GM12872 (cell line): ENCODE measurements at regions not wholly inside any gene's neighbourhood (a gene's known extent, or its start where the extent isn't known, plus 50 kb on each side); places are given as distances from the start of the nearest gene placed in this dataset.

ENCODE experiments used
- TF ChIP-seq, protein P1 (sequence below): IDR thresholded peaks from 3 replicates; pipeline ENCODE4 v1.5.1; 2011; ENCODE audit warnings: low read depth, mild to moderate bottlenecking, low read length, moderate library complexity; ENCODE audit not compliant: insufficient read depth

DNA sequence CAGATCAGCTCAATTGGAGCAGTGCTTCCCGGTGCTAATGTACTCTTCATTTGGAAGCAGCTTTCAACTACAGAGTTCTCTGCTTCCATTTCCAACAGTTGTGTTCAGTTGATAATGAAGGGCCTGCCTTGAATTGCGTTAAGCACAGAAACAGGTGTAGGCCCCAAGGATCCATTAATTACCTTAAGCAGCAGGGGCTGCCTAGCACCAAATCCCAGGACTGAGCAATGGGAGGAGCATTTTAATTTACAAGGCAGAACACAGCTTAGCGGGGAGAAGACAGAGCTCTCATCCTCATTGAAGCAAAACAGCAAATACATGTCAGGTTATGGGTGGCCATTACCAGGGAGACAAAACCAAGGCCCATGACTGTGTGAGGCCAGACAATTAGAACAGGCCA, 349.6 kb downstream of the TFEC start:
- TF ChIP-seq, protein P1, sequence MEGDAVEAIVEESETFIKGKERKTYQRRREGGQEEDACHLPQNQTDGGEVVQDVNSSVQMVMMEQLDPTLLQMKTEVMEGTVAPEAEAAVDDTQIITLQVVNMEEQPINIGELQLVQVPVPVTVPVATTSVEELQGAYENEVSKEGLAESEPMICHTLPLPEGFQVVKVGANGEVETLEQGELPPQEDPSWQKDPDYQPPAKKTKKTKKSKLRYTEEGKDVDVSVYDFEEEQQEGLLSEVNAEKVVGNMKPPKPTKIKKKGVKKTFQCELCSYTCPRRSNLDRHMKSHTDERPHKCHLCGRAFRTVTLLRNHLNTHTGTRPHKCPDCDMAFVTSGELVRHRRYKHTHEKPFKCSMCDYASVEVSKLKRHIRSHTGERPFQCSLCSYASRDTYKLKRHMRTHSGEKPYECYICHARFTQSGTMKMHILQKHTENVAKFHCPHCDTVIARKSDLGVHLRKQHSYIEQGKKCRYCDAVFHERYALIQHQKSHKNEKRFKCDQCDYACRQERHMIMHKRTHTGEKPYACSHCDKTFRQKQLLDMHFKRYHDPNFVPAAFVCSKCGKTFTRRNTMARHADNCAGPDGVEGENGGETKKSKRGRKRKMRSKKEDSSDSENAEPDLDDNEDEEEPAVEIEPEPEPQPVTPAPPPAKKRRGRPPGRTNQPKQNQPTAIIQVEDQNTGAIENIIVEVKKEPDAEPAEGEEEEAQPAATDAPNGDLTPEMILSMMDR = no peak

- TF ChIP-seq, protein P1 = peak; percentile 61
Observed at GRCh38 chr7:115679976-115680375, 350.6 kb downstream of the TFEC start.

DNA sequence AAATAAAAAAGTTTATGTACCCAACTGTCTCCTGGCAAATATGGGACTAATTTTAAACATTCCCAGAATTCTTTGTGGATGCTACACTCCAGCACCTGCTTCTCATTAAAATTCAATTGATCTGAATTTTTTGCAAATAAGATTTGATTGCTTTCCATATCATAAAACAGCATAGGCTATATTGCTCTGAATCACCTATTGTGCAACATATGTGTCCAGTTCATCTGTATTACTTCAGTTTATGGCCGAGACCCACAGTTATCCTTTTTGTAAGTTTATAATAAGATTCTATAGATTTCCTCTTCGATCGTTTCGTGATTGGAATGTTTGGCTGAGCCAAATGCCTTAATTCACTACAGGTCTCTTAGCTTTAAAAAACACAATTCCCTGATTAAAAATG, 351.1 kb downstream of the TFEC start:
- TF ChIP-seq, protein P1 = no peak

- TF ChIP-seq, protein P1 = no peak
Observed at GRCh38 chr7:115678086-115678982, 352.2 kb downstream of the TFEC start.

DNA sequence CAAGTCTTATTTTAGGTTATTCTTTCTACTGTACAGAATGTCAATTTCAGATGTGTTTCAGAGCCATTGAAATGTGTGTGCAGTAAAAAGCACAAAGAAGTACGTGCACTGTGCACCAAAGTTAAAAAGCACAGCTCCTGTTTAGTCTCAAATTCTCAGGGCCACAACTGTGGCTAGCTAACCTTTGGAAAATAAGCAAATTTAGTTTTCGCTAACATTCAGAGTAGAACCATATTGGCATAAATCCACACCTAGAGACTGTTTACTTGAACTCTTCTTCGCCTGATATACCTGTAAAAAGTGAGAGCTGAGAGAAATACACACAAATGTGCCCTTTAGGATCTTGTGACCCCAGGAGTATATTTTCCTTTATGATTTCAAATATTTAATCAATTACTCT, 353.9 kb downstream of the TFEC start:
- TF ChIP-seq, protein P1 = no peak

GRCh38 chr7:115676080-115676479, 354.5 kb downstream of the TFEC start:
- TF ChIP-seq, protein P1 = 0 out of 3 replicates have a peak, but pooled peaks have one; percentile 13

DNA sequence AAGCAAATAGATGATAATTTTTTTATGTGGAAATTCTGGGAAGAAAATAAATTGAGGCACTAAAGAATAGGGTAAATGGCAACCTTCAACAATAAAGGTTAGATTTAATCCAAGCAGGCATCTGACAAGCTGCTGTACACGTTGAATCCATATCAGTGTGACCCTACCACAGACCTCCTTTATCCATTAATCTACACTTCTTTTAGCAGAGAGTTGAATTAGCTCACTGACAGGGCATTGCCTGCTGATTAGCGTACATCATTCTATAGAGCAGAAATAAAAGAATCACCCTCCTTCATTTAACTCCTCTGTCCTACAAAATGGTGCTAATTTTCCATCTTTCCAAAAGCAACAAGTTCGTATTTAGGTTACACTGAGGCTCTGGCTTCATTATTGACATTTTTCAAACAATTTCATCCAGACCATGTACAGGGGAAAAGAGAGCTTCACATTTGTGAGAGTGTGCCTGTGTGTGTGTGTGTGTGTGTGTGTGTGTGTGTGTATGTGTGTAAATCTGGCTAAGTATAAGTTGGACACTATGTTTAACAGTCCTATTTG, 356.0 kb downstream of the TFEC start:
- TF ChIP-seq, protein P1 = no peak
